Ishikawa (cell line): ENCODE measurements at regions not wholly inside any gene's neighbourhood (a gene's known extent, or its start where the extent isn't known, plus 50 kb on each side); places are given as distances from the start of the nearest gene placed in this dataset.

Source experiments
- CEBPB ChIP-seq: IDR thresholded peaks from 2 replicates; pipeline ENCODE4 v1.6.1; 2012
- CREB1 ChIP-seq: IDR thresholded peaks from 2 replicates; pipeline ENCODE4 v1.6.1; 2012; ENCODE audit warnings: low read depth
- EGR1 ChIP-seq: IDR thresholded peaks from 2 replicates; pipeline ENCODE4 v1.6.1; 2012
- EP300 ChIP-seq: IDR thresholded peaks from 2 replicates; pipeline ENCODE4 v1.6.1; 2012; ENCODE audit warnings: borderline replicate concordance
- FOXM1 ChIP-seq: IDR thresholded peaks from 2 replicates; pipeline ENCODE4 v1.6.1; 2012; ENCODE audit warnings: low read depth, borderline replicate concordance
- NFIC ChIP-seq: IDR thresholded peaks from 2 replicates; pipeline ENCODE4 v1.6.1; 2012
- RAD21 ChIP-seq: IDR thresholded peaks from 2 replicates; pipeline ENCODE4 v1.6.1; 2012; ENCODE audit warnings: low read depth
- TAF1 ChIP-seq: IDR thresholded peaks from 2 replicates; pipeline ENCODE4 v1.6.1; 2012; ENCODE audit warnings: low read depth, mild to moderate bottlenecking
- TCF12 ChIP-seq: IDR thresholded peaks from 2 replicates; pipeline ENCODE4 v1.6.1; 2012; ENCODE audit warnings: low read depth
- TEAD4 ChIP-seq: IDR thresholded peaks from 2 replicates; pipeline ENCODE4 v1.6.1; 2012
- USF1 ChIP-seq: IDR thresholded peaks from 2 replicates; pipeline ENCODE4 v1.6.1; 2012
- YY1 ChIP-seq: IDR thresholded peaks from 2 replicates; pipeline ENCODE4 v1.6.1; 2012; ENCODE audit warnings: low read depth
- ZBTB7A ChIP-seq: IDR thresholded peaks from 2 replicates; pipeline ENCODE4 v1.6.1; 2012; ENCODE audit warnings: low read depth
- TF ChIP-seq, protein P1 (sequence below): IDR thresholded peaks from 2 replicates; pipeline ENCODE4 v1.6.1; 2012
- TF ChIP-seq, protein P2 (sequence below): IDR thresholded peaks from 2 replicates; pipeline ENCODE4 v1.6.1; 2012; ENCODE audit warnings: low read depth, mild to moderate bottlenecking

GRCh38 chr4:108331905-108332632, 163.3 kb upstream of the LEF1 start:
- TF ChIP-seq EP300 (no peak), CEBPB (no peak), CREB1 (no peak), USF1 (no peak), RAD21 (no peak), TEAD4 (no peak), FOXM1 (no peak), EGR1 (no peak)

- TF ChIP-seq EGR1 = no peak
- no peak for TF ChIP-seq FOXM1
- no peak for TF ChIP-seq CREB1
- TF ChIP-seq, protein P1, sequence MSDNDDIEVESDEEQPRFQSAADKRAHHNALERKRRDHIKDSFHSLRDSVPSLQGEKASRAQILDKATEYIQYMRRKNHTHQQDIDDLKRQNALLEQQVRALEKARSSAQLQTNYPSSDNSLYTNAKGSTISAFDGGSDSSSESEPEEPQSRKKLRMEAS = no peak
- no peak for TF ChIP-seq CEBPB
- TF ChIP-seq NFIC = no peak
- TF ChIP-seq YY1 = no peak
- no peak for TF ChIP-seq ZBTB7A
- no peak for TF ChIP-seq TEAD4
- no peak for TF ChIP-seq USF1
Measured at GRCh38 chr4:108328383-108328732, 159.6 kb upstream of the LEF1 start.

GRCh38 chr4:108327642-108328382, 159.1 kb upstream of the LEF1 start:
- TF ChIP-seq TCF12 = no peak
- TF ChIP-seq, protein P1 = no peak
- TF ChIP-seq CEBPB = no peak
- no peak for TF ChIP-seq ZBTB7A
- TF ChIP-seq EP300 = no peak
- TF ChIP-seq NFIC = no peak
- no peak for TF ChIP-seq TAF1
- no peak for TF ChIP-seq TEAD4
- TF ChIP-seq USF1 = no peak
- TF ChIP-seq EGR1 = no peak
- no peak for TF ChIP-seq CREB1
- TF ChIP-seq RAD21 = no peak
- TF ChIP-seq, protein P2, sequence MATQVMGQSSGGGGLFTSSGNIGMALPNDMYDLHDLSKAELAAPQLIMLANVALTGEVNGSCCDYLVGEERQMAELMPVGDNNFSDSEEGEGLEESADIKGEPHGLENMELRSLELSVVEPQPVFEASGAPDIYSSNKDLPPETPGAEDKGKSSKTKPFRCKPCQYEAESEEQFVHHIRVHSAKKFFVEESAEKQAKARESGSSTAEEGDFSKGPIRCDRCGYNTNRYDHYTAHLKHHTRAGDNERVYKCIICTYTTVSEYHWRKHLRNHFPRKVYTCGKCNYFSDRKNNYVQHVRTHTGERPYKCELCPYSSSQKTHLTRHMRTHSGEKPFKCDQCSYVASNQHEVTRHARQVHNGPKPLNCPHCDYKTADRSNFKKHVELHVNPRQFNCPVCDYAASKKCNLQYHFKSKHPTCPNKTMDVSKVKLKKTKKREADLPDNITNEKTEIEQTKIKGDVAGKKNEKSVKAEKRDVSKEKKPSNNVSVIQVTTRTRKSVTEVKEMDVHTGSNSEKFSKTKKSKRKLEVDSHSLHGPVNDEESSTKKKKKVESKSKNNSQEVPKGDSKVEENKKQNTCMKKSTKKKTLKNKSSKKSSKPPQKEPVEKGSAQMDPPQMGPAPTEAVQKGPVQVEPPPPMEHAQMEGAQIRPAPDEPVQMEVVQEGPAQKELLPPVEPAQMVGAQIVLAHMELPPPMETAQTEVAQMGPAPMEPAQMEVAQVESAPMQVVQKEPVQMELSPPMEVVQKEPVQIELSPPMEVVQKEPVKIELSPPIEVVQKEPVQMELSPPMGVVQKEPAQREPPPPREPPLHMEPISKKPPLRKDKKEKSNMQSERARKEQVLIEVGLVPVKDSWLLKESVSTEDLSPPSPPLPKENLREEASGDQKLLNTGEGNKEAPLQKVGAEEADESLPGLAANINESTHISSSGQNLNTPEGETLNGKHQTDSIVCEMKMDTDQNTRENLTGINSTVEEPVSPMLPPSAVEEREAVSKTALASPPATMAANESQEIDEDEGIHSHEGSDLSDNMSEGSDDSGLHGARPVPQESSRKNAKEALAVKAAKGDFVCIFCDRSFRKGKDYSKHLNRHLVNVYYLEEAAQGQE = no peak
- TF ChIP-seq FOXM1 = no peak
- TF ChIP-seq YY1 = no peak

DNA sequence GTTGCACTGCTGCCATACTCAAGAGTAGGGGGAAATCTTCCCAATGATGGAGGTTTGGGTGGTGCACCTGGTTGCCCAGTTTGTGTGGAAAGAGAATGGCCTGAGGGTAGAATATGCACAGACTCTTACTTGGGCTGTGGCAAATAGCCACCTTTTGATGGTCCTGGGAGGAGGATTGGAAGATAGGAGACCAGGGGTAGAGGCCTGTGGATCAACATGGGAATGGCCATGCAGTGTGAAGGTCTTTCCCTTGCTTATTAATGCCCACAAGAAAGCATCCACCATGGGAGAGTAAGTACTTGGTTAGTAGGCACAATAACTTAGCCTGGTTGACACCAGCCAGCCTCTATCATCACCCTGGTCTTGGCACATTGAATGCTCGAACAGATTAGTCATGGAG, 156.8 kb upstream of the LEF1 start:
- TF ChIP-seq, protein P1 = no peak
- TF ChIP-seq CREB1 = no peak
- no peak for TF ChIP-seq TAF1
- TF ChIP-seq EGR1 = no peak
- no peak for TF ChIP-seq RAD21
- no peak for TF ChIP-seq YY1
- TF ChIP-seq USF1 = no peak
- no peak for TF ChIP-seq TCF12
- TF ChIP-seq ZBTB7A = no peak
- TF ChIP-seq, protein P2 = no peak
- TF ChIP-seq NFIC = no peak
- TF ChIP-seq TEAD4 = no peak
- no peak for TF ChIP-seq FOXM1
- no peak for TF ChIP-seq EP300
- no peak for TF ChIP-seq CEBPB
